Stimulated activated CD4-positive, alpha-beta T cell treated with anti-CD3 and anti-CD28 coated beads, Interleukin-2, amount 100 ng/mL, for 48 hours (primary cell): ENCODE measurements at regions not wholly inside any gene's neighbourhood (a gene's known extent, or its start where the extent isn't known, plus 50 kb on each side); places are given as distances from the start of the nearest gene placed in this dataset.

ENCODE experiments used
- DNase-seq, 2 donors: peaks; one replicate each; pipeline ENCODE4 v3.0.0-alpha.2; 2020

GRCh38 chr13:111394211-111394922, 73.9 kb downstream of the TEX29 start:
- no peak for DNase-seq

- no peak for DNase-seq
Observed at GRCh38 chr13:111395511-111396393, 75.3 kb downstream of the TEX29 start.

- no peak for DNase-seq
Observed at GRCh38 chr13:111396457-111396856, 76.0 kb downstream of the TEX29 start.

- DNase-seq: no peak
Observed at GRCh38 chr13:111397202-111397880, 76.9 kb downstream of the TEX29 start.

GRCh38 chr13:111398196-111398595, 77.8 kb downstream of the TEX29 start:
- no peak for DNase-seq

- no peak for DNase-seq
Observed at GRCh38 chr13:111398715-111399299, 78.4 kb downstream of the TEX29 start.

GRCh38 chr13:111399334-111399733, 78.9 kb downstream of the TEX29 start:
- DNase-seq: no peak

- no peak for DNase-seq
Observed at GRCh38 chr13:111399776-111400538, 79.5 kb downstream of the TEX29 start.

GRCh38 chr13:111401151-111401550, 80.7 kb downstream of the TEX29 start:
- no peak for DNase-seq

GRCh38 chr13:111401755-111402154, 81.3 kb downstream of the TEX29 start:
- DNase-seq: no peak

GRCh38 chr13:111402441-111402840, 82.0 kb downstream of the TEX29 start:
- no peak for DNase-seq

GRCh38 chr13:111403266-111403665, 82.8 kb downstream of the TEX29 start:
- no peak for DNase-seq

- DNase-seq: no peak
Observed at GRCh38 chr13:111404746-111405145, 84.3 kb downstream of the TEX29 start.

- no peak for DNase-seq
Observed at GRCh38 chr13:111406636-111407035, 86.2 kb downstream of the TEX29 start.

GRCh38 chr13:111407381-111408131, 87.1 kb downstream of the TEX29 start:
- no peak for DNase-seq

GRCh38 chr13:111409413-111409812, 89.0 kb downstream of the TEX29 start:
- no peak for DNase-seq

GRCh38 chr13:111410232-111411021, 90.0 kb downstream of the TEX29 start:
- no peak for DNase-seq

- no peak for DNase-seq
Observed at GRCh38 chr13:111411151-111411858, 90.9 kb downstream of the TEX29 start.

GRCh38 chr13:111411919-111412650, 91.6 kb downstream of the TEX29 start:
- no peak for DNase-seq
